Stimulated activated CD4-positive, alpha-beta T cell treated with anti-CD3 and anti-CD28 coated beads, Interleukin-15, amount 100 ng/mL, for 24 hours (primary cell): ENCODE measurements at regions not wholly inside any gene's neighbourhood (a gene's known extent, or its start where the extent isn't known, plus 50 kb on each side); places are given as distances from the start of the nearest gene placed in this dataset.
A peak's percentile ranks its signal among the peaks of the same experiment; 100 is the strongest.
"Not testable (repeated sequence)": the region's sequence is repeated elsewhere in the genome, so short reads cannot be mapped to it uniquely, and the experiment has no call there.

Experiments used
- DNase-seq: peaks from one replicate; pipeline ENCODE4 v3.0.0-alpha.2; 2020

- DNase-seq: no peak
Observed at GRCh38 chr1:214143006-214143992, 137.7 kb upstream of the SMYD2 start.

GRCh38 chr1:214144521-214144920 lies 136.4 kb upstream of the SMYD2 start:
- not testable (repeated sequence) for DNase-seq

- no peak for DNase-seq
Observed at GRCh38 chr1:214146523-214146922, 134.4 kb upstream of the SMYD2 start.

- DNase-seq: no peak
Observed at GRCh38 chr1:214154596-214155292, 126.2 kb upstream of the SMYD2 start.

- no peak for DNase-seq
Observed at GRCh38 chr1:214155987-214156625, 124.9 kb upstream of the SMYD2 start.

- no peak for DNase-seq
Observed at GRCh38 chr1:214164173-214164572, 116.8 kb upstream of the SMYD2 start.

GRCh38 chr1:214165850-214166374 lies 115.0 kb upstream of the SMYD2 start:
- no peak for DNase-seq

- no peak for DNase-seq
Observed at GRCh38 chr1:214174508-214175199, 106.3 kb upstream of the SMYD2 start.

GRCh38 chr1:214178102-214178501 lies 102.9 kb upstream of the SMYD2 start:
- DNase-seq: no peak

GRCh38 chr1:214184992-214185391 lies 96.0 kb upstream of the SMYD2 start:
- no peak for DNase-seq

GRCh38 chr1:214186103-214186824 lies 94.7 kb upstream of the SMYD2 start:
- DNase-seq: no peak

- DNase-seq: peak; percentile 5
Observed at GRCh38 chr1:214187121-214187900, 93.6 kb upstream of the SMYD2 start.

- no peak for DNase-seq
Observed at GRCh38 chr1:214187933-214188332, 93.0 kb upstream of the SMYD2 start.

- no peak for DNase-seq
Observed at GRCh38 chr1:214188835-214189234, 92.1 kb upstream of the SMYD2 start.

- DNase-seq: no peak
Observed at GRCh38 chr1:214192825-214193643, 87.9 kb upstream of the SMYD2 start.

GRCh38 chr1:214193691-214194090 lies 87.3 kb upstream of the SMYD2 start:
- no peak for DNase-seq

GRCh38 chr1:214198571-214198970 lies 82.4 kb upstream of the SMYD2 start:
- no peak for DNase-seq

- no peak for DNase-seq
Observed at GRCh38 chr1:214199585-214199984, 81.4 kb upstream of the SMYD2 start.

GRCh38 chr1:214202992-214203391 lies 78.0 kb upstream of the SMYD2 start:
- DNase-seq: no peak

- DNase-seq: no peak
Observed at GRCh38 chr1:214205053-214205452, 75.9 kb upstream of the SMYD2 start.
